Retinal pigment epithelial cell (primary cell): ENCODE measurements at regions not wholly inside any gene's neighbourhood (a gene's known extent, or its start where the extent isn't known, plus 50 kb on each side); places are given as distances from the start of the nearest gene placed in this dataset.

Experiments
- DNase-seq: peaks from one replicate; pipeline ENCODE4 v3.0.0-alpha.2; 2010; ENCODE audit warnings: low read depth
- H3K4me3 ChIP-seq: 2 replicates; pipeline ENCODE4 v1.5.1; 2011; ENCODE audit warnings: mild to moderate bottlenecking, low read length, control low read depth, moderate library complexity
- TF ChIP-seq, protein P1 (sequence below): conservative IDR thresholded peaks from 2 replicates; pipeline ENCODE4 v1.5.1; 2011; ENCODE audit warnings: low read depth, low read length, control low read depth, inconsistent platforms

- TF ChIP-seq, protein P1, sequence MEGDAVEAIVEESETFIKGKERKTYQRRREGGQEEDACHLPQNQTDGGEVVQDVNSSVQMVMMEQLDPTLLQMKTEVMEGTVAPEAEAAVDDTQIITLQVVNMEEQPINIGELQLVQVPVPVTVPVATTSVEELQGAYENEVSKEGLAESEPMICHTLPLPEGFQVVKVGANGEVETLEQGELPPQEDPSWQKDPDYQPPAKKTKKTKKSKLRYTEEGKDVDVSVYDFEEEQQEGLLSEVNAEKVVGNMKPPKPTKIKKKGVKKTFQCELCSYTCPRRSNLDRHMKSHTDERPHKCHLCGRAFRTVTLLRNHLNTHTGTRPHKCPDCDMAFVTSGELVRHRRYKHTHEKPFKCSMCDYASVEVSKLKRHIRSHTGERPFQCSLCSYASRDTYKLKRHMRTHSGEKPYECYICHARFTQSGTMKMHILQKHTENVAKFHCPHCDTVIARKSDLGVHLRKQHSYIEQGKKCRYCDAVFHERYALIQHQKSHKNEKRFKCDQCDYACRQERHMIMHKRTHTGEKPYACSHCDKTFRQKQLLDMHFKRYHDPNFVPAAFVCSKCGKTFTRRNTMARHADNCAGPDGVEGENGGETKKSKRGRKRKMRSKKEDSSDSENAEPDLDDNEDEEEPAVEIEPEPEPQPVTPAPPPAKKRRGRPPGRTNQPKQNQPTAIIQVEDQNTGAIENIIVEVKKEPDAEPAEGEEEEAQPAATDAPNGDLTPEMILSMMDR: no peak
- H3K4me3 ChIP-seq: no peak overlapping the region
- no peak for DNase-seq
Measured at GRCh38 chr1:193525411-193525810, 339.0 kb upstream of the B3GALT2 start.

DNA sequence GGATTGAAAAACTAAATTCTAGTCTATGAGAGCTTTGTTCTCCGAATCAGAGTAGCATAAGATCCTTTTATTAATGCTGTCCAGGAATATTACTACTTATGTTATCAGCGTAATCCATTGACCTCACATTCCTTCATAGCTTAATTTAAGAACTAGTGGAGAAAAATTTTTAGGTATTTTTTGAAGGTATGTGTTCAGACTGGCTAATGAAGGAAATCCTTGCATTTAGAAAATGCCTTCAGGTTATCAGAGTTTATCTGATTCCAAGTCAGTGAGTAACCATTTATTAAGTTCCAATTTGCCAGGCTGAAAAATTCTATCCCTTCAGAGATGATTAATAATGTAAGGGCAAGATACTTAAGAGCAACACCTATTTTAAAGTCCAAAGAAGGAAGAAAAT lies 338.2 kb upstream of the B3GALT2 start:
- TF ChIP-seq, protein P1: no peak
- H3K4me3 ChIP-seq: no peak overlapping the region
- peak; percentile 78 for DNase-seq

GRCh38 chr1:193524021-193524420 lies 337.6 kb upstream of the B3GALT2 start:
- DNase-seq: no peak
- no peak overlapping the region for H3K4me3 ChIP-seq
- TF ChIP-seq, protein P1: no peak

DNA sequence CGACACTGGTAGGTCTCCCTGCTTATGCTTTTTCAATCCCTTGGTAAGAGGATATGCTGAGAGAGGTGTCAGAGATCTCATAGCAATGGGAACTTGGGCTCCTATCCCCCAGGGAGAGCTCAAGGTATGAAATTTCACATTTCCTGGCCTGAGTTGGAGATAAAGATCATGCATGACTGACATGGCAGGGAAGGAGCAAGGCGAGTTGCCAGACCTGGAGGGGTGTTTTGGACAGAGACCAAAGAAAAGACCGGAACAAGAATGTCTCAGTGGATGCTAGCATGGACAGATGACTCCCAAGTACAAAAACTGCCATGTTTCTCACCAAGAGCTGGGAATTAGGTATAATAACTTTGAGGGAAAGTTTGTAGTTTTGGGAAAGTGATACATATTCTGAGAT lies 334.1 kb upstream of the B3GALT2 start:
- DNase-seq: no peak
- TF ChIP-seq, protein P1: no peak
- no peak overlapping the region for H3K4me3 ChIP-seq

DNA sequence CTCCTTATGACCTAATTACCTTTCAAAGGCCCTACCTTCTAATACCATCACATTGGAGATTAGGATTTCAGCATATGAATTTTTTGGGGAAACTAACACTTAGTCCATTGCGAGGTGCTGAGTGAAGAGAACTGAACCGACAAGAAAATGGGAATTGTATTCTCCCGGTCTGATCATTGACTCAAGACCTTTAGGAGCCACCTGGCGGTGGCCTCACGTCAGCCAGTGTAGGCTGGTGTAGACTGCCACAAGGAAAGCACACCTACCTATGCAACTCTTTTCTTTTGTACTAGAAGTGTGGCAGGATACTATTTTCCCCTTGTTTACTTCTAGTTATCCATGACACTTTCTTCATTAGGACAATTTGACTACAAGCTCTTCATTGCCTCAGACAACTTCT lies 333.5 kb upstream of the B3GALT2 start:
- DNase-seq: no peak
- no peak overlapping the region for H3K4me3 ChIP-seq
- TF ChIP-seq, protein P1: no peak

DNA sequence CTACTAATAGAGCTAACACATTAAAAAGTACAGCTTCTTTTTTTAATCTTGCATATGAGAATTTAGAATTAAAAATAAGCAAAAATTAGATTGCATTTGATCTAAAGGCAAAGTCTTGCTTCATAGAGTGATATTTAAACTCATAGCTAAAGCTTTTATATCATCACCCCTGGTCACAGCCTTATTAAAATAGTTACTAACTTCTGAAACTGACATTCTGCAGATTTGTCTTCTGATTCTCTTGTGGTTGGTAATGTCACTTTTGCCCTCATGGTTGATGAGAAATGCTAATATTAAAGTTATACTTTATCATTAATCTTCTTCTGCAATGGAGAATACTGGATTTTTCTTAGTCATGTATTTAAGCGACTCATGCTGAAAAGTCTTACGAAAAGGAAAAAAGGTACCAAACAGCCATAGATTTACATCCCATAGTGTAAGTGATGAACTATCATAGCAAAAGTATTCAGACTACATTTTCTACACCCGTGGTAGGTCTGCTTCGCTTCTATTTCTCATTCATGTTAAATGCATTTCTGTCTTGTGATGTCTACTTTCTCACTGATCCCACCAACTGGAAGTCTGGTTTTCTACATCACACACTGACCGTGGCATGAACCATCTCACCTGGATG lies 330.5 kb upstream of the B3GALT2 start:
- TF ChIP-seq, protein P1: no peak
- no peak overlapping the region for H3K4me3 ChIP-seq
- no peak for DNase-seq

DNA sequence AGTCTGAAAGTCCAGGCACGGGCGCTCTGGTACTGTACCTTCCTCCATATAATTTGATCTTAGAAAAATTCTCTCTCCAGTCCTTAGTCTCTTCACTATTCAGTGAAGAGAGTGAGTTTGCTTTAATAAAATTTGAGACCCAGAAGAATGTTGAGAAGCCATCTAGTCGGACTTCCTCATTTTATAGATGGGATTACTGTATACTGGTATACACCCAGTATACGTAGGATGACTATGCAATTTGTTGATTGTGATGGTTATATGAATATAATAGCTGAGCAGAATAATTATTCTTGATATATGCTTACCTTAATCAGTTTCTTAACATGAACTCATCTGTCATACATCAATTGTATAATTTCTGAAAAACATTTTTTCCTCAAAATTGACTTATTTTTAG lies 328.0 kb upstream of the B3GALT2 start:
- TF ChIP-seq, protein P1: no peak
- DNase-seq: no peak
- no peak overlapping the region for H3K4me3 ChIP-seq
